Spleen (tissue), 11 donors: ENCODE measurements at regions not wholly inside any gene's neighbourhood (a gene's known extent, or its start where the extent isn't known, plus 50 kb on each side); places are given as distances from the start of the nearest gene placed in this dataset.

Experiments used
- DNase-seq: peaks from one replicate; pipeline ENCODE4 v3.0.0-alpha.2; 2020
- H3K27ac ChIP-seq, 8 donors: fragments of 200-600 bp; sonication (generic) in 7 of 8; 1 replicate in 4 of 8; 2 replicates in 4 of 8; pipeline versions ENCODE4 v1.5.0 to v1.8.0; 2016 to 2021; ENCODE audit warnings: inconsistent platforms in 4 of 8, mild to moderate bottlenecking in 4 of 8, moderate library complexity in 1 of 8
- H3K27me3 ChIP-seq, 7 donors: fragments of 200-600 bp; sonication (generic) in 6 of 7; replicated peaks in 1 of 7; 1 replicate in 4 of 7; 2 replicates in 3 of 7; pipeline versions ENCODE4 v1.5.0 to v1.8.0; 2016 to 2021; ENCODE audit warnings: inconsistent platforms in 3 of 7, mild to moderate bottlenecking in 1 of 7
- H3K36me3 ChIP-seq, 6 donors: fragments of 200-600 bp; sonication (generic) in 5 of 6; 1 replicate in 4 of 6; 2 replicates in 2 of 6; pipeline versions ENCODE4 v1.5.0 to v1.8.0; 2016 to 2021; ENCODE audit warnings: inconsistent platforms in 2 of 6
- H3K4me1 ChIP-seq, 6 donors: fragments of 200-600 bp; sonication (generic) in 5 of 6; 1 replicate in 3 of 6; 2 replicates in 3 of 6; pipeline versions ENCODE4 v1.5.0 to v1.8.0; 2016 to 2021; ENCODE audit warnings: inconsistent platforms in 3 of 6
- H3K4me3 ChIP-seq, 8 donors: fragments of 200-600 bp; sonication (generic) in 7 of 8; 1 replicate in 4 of 8; 2 replicates in 4 of 8; pipeline versions ENCODE4 v1.5.0 to v1.8.0; 2016 to 2021; ENCODE audit warnings: inconsistent platforms in 4 of 8, mild to moderate bottlenecking in 4 of 8, moderate library complexity in 2 of 8
- H3K9me3 ChIP-seq, 8 donors: fragments of 200-600 bp; sonication (generic) in 7 of 8; 1 replicate in 4 of 8; 2 replicates in 4 of 8; pipeline versions ENCODE4 v1.5.0 to v1.8.0; 2016 to 2021; ENCODE audit warnings: inconsistent platforms in 4 of 8
- CTCF ChIP-seq, 11 experiments: fragments of 200-600 bp in 7 of 11; fragments of 450-650 bp in 4 of 11; sonication (generic) in 4 of 11; IDR thresholded peaks in 8 of 11; conservative IDR thresholded peaks in 3 of 11; 1 replicate in 7 of 11; 2 replicates in 4 of 11; pipeline versions ENCODE4 v1.4.0 to v1.8.0; 2016 to 2021; ENCODE audit warnings: antibody characterized with exemption in 11 of 11, inconsistent platforms in 4 of 11, mild to moderate bottlenecking in 1 of 11
- POLR2A ChIP-seq, 3 donors: fragments of 450-650 bp; IDR thresholded peaks; one replicate each; pipeline ENCODE4 v1.5.1; 2017; ENCODE audit warnings: antibody characterized with exemption in 3 of 3, mild to moderate bottlenecking in 1 of 3
- POLR2AphosphoS5 ChIP-seq, 3 donors: sonication (generic); formaldehyde crosslinking; IDR thresholded peaks; one replicate each; pipeline ENCODE4 v1.5.1; 2017; ENCODE audit warnings: antibody characterized with exemption in 3 of 3
- WGBS, 5 donors: extraction: QIAGEN DNeasy Blood & Tissue Kit in 3 of 5; methylation state at CpG; one replicate each; pipeline versions ENCODE4 v1.1.5 to v1.1.7; 2013 to 2018; 5-methylcytosine and 5-hydroxymethylcytosine counted together
- intact Hi-C: fragments of 100-400 bp; cut with DNase I; formaldehyde crosslinking; loops from one replicate; pipeline ENCODE4 v1.15.0; 2023; ENCODE audit warnings: low total_unique reads
- donor health status: healthy with polysubstance abuse.
- donor health status: DM: no; HTN: no; CAD: no; lungs with moderate emphysema.
- donor health status: DM: no; HTN: no; CAD: no.
- donor health status: Bipolar disorder and iron deficiency.
- donor health status: healthy.
- donor health status: DM: no; HTN: no; CAD: no.
- donor health status: DM: yes; HTN: yes; CAD: no.

GRCh38 chr1:62941780-62942179 is 157.8 kb downstream of the ATG4C start:
- H3K4me1 ChIP-seq, result no peaks in the 10 kb centered on the region
- DNase-seq, result no peak
- no peak overlapping the region for H3K27ac ChIP-seq
- 49 to 88% (median 78%) methylated on average over 2 of the region's 2 CpGs for WGBS, 5 donors
- no peak overlapping the region for H3K4me3 ChIP-seq
- no peaks in the 10 kb centered on the region for H3K36me3 ChIP-seq
- peak in 1 of 3 donors; percentile 24 for TF ChIP-seq POLR2AphosphoS5 (IDR thresholded peaks at IDR 0.05)
- TF ChIP-seq POLR2A (IDR thresholded peaks at IDR 0.05), result no peak
- no peaks in the 10 kb centered on the region for H3K27me3 ChIP-seq
- no peaks in the 10 kb centered on the region for H3K9me3 ChIP-seq
- intact Hi-C loops, result no loop called here

- no peaks in the 10 kb centered on the region for H3K36me3 ChIP-seq
- 80 to 88% (median 86%) methylated on average over 5 of the region's 5 CpGs for WGBS, 5 donors
- DNase-seq, result no peak
- peaks cover 0 to 14% (median 0%) of the 10 kb centered on the region in 7 donors for H3K27me3 ChIP-seq
- no peak overlapping the region for H3K4me3 ChIP-seq
- intact Hi-C loops, result no loop called here
- H3K9me3 ChIP-seq, result no peaks in the 10 kb centered on the region
- no peaks in the 10 kb centered on the region for H3K4me1 ChIP-seq
- H3K27ac ChIP-seq, result no peak overlapping the region
- TF ChIP-seq CTCF (IDR thresholded peaks at IDR 0.05 in 8 of 11, conservative IDR thresholded peaks at IDR 0.05 in 3 of 11) (no peak), POLR2A (IDR thresholded peaks at IDR 0.05) (no peak), POLR2AphosphoS5 (IDR thresholded peaks at IDR 0.05) (no peak)
Measured at GRCh38 chr1:62946511-62946910, 162.6 kb downstream of the ATG4C start.

GRCh38 chr1:62951428-62951827 is 167.5 kb downstream of the ATG4C start:
- Histone ChIP-seq H3K4me1 (no peaks in the 10 kb centered on the region), H3K27me3 (peaks cover 0 to 47% (median 0%) of the 10 kb centered on the region in 7 donors), H3K36me3 (no peaks in the 10 kb centered on the region), H3K9me3 (no peaks in the 10 kb centered on the region), H3K27ac (no peak overlapping the region), H3K4me3 (no peak overlapping the region)
- 65 to 74% (median 74%) methylated on average over 3 of the region's 3 CpGs for WGBS, 5 donors
- TF ChIP-seq POLR2AphosphoS5 (IDR thresholded peaks at IDR 0.05) (no peak), CTCF (IDR thresholded peaks at IDR 0.05 in 8 of 11, conservative IDR thresholded peaks at IDR 0.05 in 3 of 11) (no peak), POLR2A (IDR thresholded peaks at IDR 0.05) (no peak)
- intact Hi-C loops, result no loop called here
- DNase-seq, result no peak

- 89 to 97% (median 94%) methylated on average over 1 of the region's 1 CpG for WGBS, 5 donors
- no peak overlapping the region for H3K27ac ChIP-seq
- TF ChIP-seq POLR2AphosphoS5 (IDR thresholded peaks at IDR 0.05), result no peak
- TF ChIP-seq CTCF (IDR thresholded peaks at IDR 0.05 in 8 of 11, conservative IDR thresholded peaks at IDR 0.05 in 3 of 11), result no peak
- no peak for TF ChIP-seq POLR2A (IDR thresholded peaks at IDR 0.05)
- intact Hi-C loops, result no loop called here
- H3K9me3 ChIP-seq, result no peaks in the 10 kb centered on the region
- peaks cover 0 to 47% (median 0%) of the 10 kb centered on the region in 7 donors for H3K27me3 ChIP-seq
- H3K36me3 ChIP-seq, result no peaks in the 10 kb centered on the region
- DNase-seq, result no peak
- H3K4me3 ChIP-seq, result no peak overlapping the region
- no peaks in the 10 kb centered on the region for H3K4me1 ChIP-seq
Measured at GRCh38 chr1:62952596-62952995, 168.7 kb downstream of the ATG4C start.

GRCh38 chr1:62953633-62954032 is 169.7 kb downstream of the ATG4C start:
- intact Hi-C loops, result no loop called here
- Histone ChIP-seq H3K4me3 (no peak overlapping the region), H3K36me3 (no peaks in the 10 kb centered on the region), H3K27me3 (peaks cover 0 to 47% (median 0%) of the 10 kb centered on the region in 7 donors), H3K4me1 (no peaks in the 10 kb centered on the region), H3K27ac (no peak overlapping the region), H3K9me3 (no peaks in the 10 kb centered on the region)
- TF ChIP-seq CTCF (IDR thresholded peaks at IDR 0.05 in 8 of 11, conservative IDR thresholded peaks at IDR 0.05 in 3 of 11) (no peak), POLR2A (IDR thresholded peaks at IDR 0.05) (no peak), POLR2AphosphoS5 (IDR thresholded peaks at IDR 0.05) (no peak)
- DNase-seq, result no peak
- WGBS, 5 donors, result 46 to 71% (median 55%) methylated on average over 6 of the region's 6 CpGs
